GM12878 (cell line): ENCODE measurements at regions not wholly inside any gene's neighbourhood (a gene's known extent, or its start where the extent isn't known, plus 50 kb on each side); places are given as distances from the start of the nearest gene placed in this dataset.
A peak's percentile ranks its signal among the peaks of the same experiment; 100 is the strongest.

ENCODE experiments used
- ATF7 ChIP-seq: fragments of 450-650 bp; IDR thresholded peaks from 2 replicates; pipeline ENCODE4 v1.6.1; 2016; ENCODE audit warnings: low read depth, mild to moderate bottlenecking
- BHLHE40 ChIP-seq, 2 experiments: fragments of 450-650 bp in 1 of 2; IDR thresholded peaks; 2 replicates each; pipeline ENCODE4 v1.6.1; 2011 to 2017; ENCODE audit warnings: low read depth in 2 of 2, borderline replicate concordance in 1 of 2, improper control_type of control experiment in 1 of 2, low read length in 1 of 2, mild to moderate bottlenecking in 1 of 2
- BRCA1 ChIP-seq: IDR thresholded peaks from 2 replicates; pipeline ENCODE4 v1.6.1; 2011; ENCODE audit warnings: low read depth, low read length, improper control_type of control experiment
- CBFB ChIP-seq: IDR thresholded peaks from 2 replicates; pipeline ENCODE4 v1.6.1; 2016; ENCODE audit warnings: antibody characterized with exemption, low read depth
- CEBPB ChIP-seq, 2 experiments: fragments of 150-350 bp in 1 of 2; IDR thresholded peaks; 2 replicates each; pipeline ENCODE4 v1.6.1; 2012 to 2014; ENCODE audit warnings: low read depth in 2 of 2, low read length in 2 of 2, borderline replicate concordance in 1 of 2, inconsistent platforms in 1 of 2
- CHD1 ChIP-seq: IDR thresholded peaks from 2 replicates; pipeline ENCODE4 v1.6.1; 2012; ENCODE audit warnings: low read depth, low read length, improper control_type of control experiment
- CHD2 ChIP-seq: IDR thresholded peaks from 2 replicates; pipeline ENCODE4 v1.6.1; 2011; ENCODE audit warnings: low read depth, low read length, improper control_type of control experiment, borderline replicate concordance
- CREB1 ChIP-seq: IDR thresholded peaks from 2 replicates; pipeline ENCODE4 v1.6.1; 2012; ENCODE audit warnings: low read depth, mild to moderate bottlenecking, inconsistent platforms
- ELK1 ChIP-seq: IDR thresholded peaks from 2 replicates; pipeline ENCODE4 v1.6.1; 2012; ENCODE audit warnings: low read depth, low read length, improper control_type of control experiment
- ESRRA ChIP-seq: IDR thresholded peaks from 2 replicates; pipeline ENCODE4 v1.6.1; 2012; ENCODE audit warnings: mild to moderate bottlenecking, low read length, improper control_type of control experiment
- ETV6 ChIP-seq, 2 experiments: fragments of 450-650 bp in 1 of 2; IDR thresholded peaks in 1 of 2; conservative IDR thresholded peaks in 1 of 2; 2 replicates each; pipeline ENCODE4 v1.6.1; 2014; ENCODE audit warnings: antibody characterized with exemption in 1 of 2, borderline replicate concordance in 1 of 2, low read depth in 1 of 2, mild to moderate bottlenecking in 1 of 2, moderate library complexity in 1 of 2
- EZH2 ChIP-seq: IDR thresholded peaks from 2 replicates; pipeline ENCODE4 v1.6.1; 2012; ENCODE audit warnings: low read depth, mild to moderate bottlenecking, control low read depth, inconsistent platforms, low read length, borderline replicate concordance; ENCODE audit not compliant: control insufficient read depth
- FOXM1 ChIP-seq: IDR thresholded peaks from 2 replicates; pipeline ENCODE4 v1.6.1; 2012; ENCODE audit warnings: low read depth, mild to moderate bottlenecking, inconsistent platforms, low read length, moderate library complexity
- GABPA ChIP-seq: IDR thresholded peaks from 2 replicates; pipeline ENCODE4 v1.6.1; 2014; ENCODE audit warnings: antibody characterized with exemption, low read depth, mild to moderate bottlenecking, inconsistent platforms
- IRF4 ChIP-seq: IDR thresholded peaks from 2 replicates; pipeline ENCODE4 v1.6.1; 2011; ENCODE audit warnings: low read depth, low read length
- MAX ChIP-seq: IDR thresholded peaks from 2 replicates; pipeline ENCODE4 v1.6.1; 2012; ENCODE audit warnings: low read depth, low read length, improper control_type of control experiment
- POLR2A ChIP-seq: IDR thresholded peaks from 2 replicates; pipeline ENCODE4 v1.6.1; 2011; ENCODE audit warnings: low read depth, mild to moderate bottlenecking, low read length
- RELB ChIP-seq: fragments of 450-650 bp; IDR thresholded peaks from 2 replicates; pipeline ENCODE4 v1.6.1; 2017; ENCODE audit warnings: low read depth, mild to moderate bottlenecking, moderate library complexity
- SMC3 ChIP-seq: IDR thresholded peaks from 2 replicates; pipeline ENCODE4 v1.6.1; 2011; ENCODE audit warnings: low read length, improper control_type of control experiment, borderline replicate concordance
- STAT3 ChIP-seq: IDR thresholded peaks from 2 replicates; pipeline ENCODE4 v1.6.1; 2011; ENCODE audit warnings: low read depth, low read length, improper control_type of control experiment
- SUPT20H ChIP-seq: IDR thresholded peaks from 2 replicates; pipeline ENCODE4 v1.6.1; 2011; ENCODE audit warnings: low read depth, mild to moderate bottlenecking, low read length, moderate library complexity, borderline replicate concordance; ENCODE audit not compliant: control insufficient read depth
- ZBTB4 ChIP-seq: fragments of 450-650 bp; formaldehyde crosslinking; IDR thresholded peaks from 2 replicates; pipeline ENCODE4 v1.4.0; 2022; ENCODE audit warnings: mild to moderate bottlenecking, moderate library complexity

- peak; percentile 96 for TF ChIP-seq STAT3
- no peak for TF ChIP-seq FOXM1
- peak; percentile 77 for TF ChIP-seq IRF4
- TF ChIP-seq MAX = peak; percentile 89
- 0 out of 2 replicates have a peak, but pooled peaks have one; percentile 22 for TF ChIP-seq CHD1
- peak; percentile 77 to 78 for TF ChIP-seq BHLHE40 (IDR thresholded peaks at IDR 0.05; ENCODE audit: borderline replicate concordance in 1 of 2, low read depth in 2 of 2, low read length in 1 of 2)
- TF ChIP-seq RELB = peak; percentile 97
- TF ChIP-seq BRCA1 = no peak
- no peak for TF ChIP-seq ESRRA
- TF ChIP-seq GABPA = no peak
- peak; percentile 90 for TF ChIP-seq ATF7
- TF ChIP-seq ZBTB4 (CRISPR knock-in tag) = no peak
- TF ChIP-seq POLR2A = no peak
- 0 out of 4 replicates have a peak, but pooled peaks of 1 of the 2 experiments have one; percentile 45 for TF ChIP-seq CEBPB (IDR thresholded peaks at IDR 0.05; ENCODE audit: borderline replicate concordance in 1 of 2, low read depth in 2 of 2, low read length in 2 of 2)
- TF ChIP-seq SMC3 = peak; percentile 30; the same call in 1 of the 2 replicates
- peak; percentile 86 for TF ChIP-seq CHD2
- no peak for TF ChIP-seq CREB1
- no peak for TF ChIP-seq EZH2
- TF ChIP-seq SUPT20H = no peak
- TF ChIP-seq ELK1 = no peak
- peak; percentile 97 for TF ChIP-seq CBFB
- peak in 1 of 2 experiments; percentile 90; a peak in 2 of 4 replicates for TF ChIP-seq ETV6 (conservative IDR thresholded peaks at IDR 0.05 in 1 of 2, IDR thresholded peaks at IDR 0.05 in 1 of 2; ENCODE audit: borderline replicate concordance in 1 of 2, low read depth in 1 of 2)
These were observed 165.3 kb downstream of the TOMM20 start (continued) for GRCh38 chr1:234963180-234963903.
